ENCODE measurements at regions not wholly inside any gene's neighbourhood (a gene's known extent, or its start where the extent isn't known, plus 50 kb on each side); places are given as distances from the start of the nearest gene placed in this dataset.

DNA sequence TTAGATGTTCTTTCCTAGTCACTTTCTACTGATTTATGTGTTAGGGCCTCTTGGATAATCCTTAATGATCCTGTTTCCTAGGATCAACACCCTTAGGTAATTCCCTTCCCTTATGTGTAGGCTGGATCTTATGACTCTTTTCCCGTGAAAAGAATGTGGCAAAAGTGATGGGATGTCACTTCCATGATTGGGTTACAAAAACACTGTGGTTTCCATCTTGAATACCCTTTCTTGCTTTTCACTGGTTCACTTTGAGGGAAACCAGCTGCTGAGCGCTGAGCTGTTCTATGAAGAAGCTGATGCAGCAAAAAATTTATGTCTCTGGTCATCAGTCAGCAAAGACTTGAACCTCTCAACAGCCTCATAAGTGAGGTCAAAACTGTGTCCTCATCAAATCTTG, 609.4 kb downstream of the OLFM4 start:
- TF ChIP-seq EZH2phosphoT487 (IDR thresholded peaks at IDR 0.05; ENCODE audit: borderline replicate concordance, low read length): no peak
- no peak for TF ChIP-seq CTCF (IDR thresholded peaks at IDR 0.05; ENCODE audit: low read depth, low read length, poor library complexity, severe bottlenecking)
- Histone ChIP-seq H3K36me3 (ENCODE audit: control insufficient read depth, low read length) (no peaks in the 10 kb centered on the region), H3K79me2 (ENCODE audit: control insufficient read depth, low read length) (no peaks in the 10 kb centered on the region), H3K27me3 (ENCODE audit: control insufficient read depth, low read length) (no peaks in the 10 kb centered on the region), H3K4me3 (ENCODE audit: low read length) (no peak overlapping the region), H3K4me2 (ENCODE audit: low read length) (no peak overlapping the region), H4K20me1 (ENCODE audit: control insufficient read depth, insufficient read depth, low read depth, low read length) (no peaks in the 10 kb centered on the region), H3K4me1 (ENCODE audit: control insufficient read depth, low read length) (no peaks in the 10 kb centered on the region), H3K9me3 (ENCODE audit: control insufficient read depth, insufficient read depth, low read length) (no peaks in the 10 kb centered on the region), H3K27ac (ENCODE audit: low read depth, low read length) (no peak overlapping the region), H3F3A (ENCODE audit: control insufficient read depth, insufficient read depth) (no peaks in the 10 kb centered on the region), H3K9me2 (replicated peaks; ENCODE audit: control insufficient read depth, low read length) (no peaks in the 10 kb centered on the region)

DNA sequence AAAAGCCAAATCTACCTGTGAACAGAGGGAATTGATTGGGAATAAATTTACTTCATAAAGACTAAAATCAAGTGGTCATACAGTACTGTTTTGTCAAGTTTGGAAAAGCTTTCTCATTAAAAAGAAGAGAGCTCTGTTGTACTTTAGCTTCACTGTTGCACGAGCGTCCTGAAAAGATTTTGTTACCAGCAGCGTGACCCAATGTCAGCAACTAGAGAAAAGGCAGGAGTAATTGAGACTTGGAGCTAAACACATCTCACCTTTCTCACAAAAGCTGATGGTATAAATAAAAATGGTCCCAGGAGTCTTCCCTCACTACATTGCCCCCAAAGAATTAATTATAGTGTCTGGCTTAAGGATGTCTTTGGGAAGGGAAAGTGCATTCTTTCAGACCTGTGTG, 613.7 kb downstream of the OLFM4 start:
- H3K9me2 ChIP-seq (replicated peaks; ENCODE audit: control insufficient read depth, low read length): no peaks in the 10 kb centered on the region
- H3K4me2 ChIP-seq (ENCODE audit: low read length): no peak overlapping the region
- no peaks in the 10 kb centered on the region for H3K4me1 ChIP-seq (ENCODE audit: control insufficient read depth, low read length)
- TF ChIP-seq EZH2phosphoT487 (IDR thresholded peaks at IDR 0.05; ENCODE audit: borderline replicate concordance, low read length) (no peak), CTCF (IDR thresholded peaks at IDR 0.05; ENCODE audit: low read depth, low read length, poor library complexity, severe bottlenecking) (no peak)
- H3F3A ChIP-seq (ENCODE audit: control insufficient read depth, insufficient read depth): no peaks in the 10 kb centered on the region
- no peaks in the 10 kb centered on the region for H3K36me3 ChIP-seq (ENCODE audit: control insufficient read depth, low read length)
- H3K9me3 ChIP-seq (ENCODE audit: control insufficient read depth, insufficient read depth, low read length): no peaks in the 10 kb centered on the region
- no peak overlapping the region for H3K4me3 ChIP-seq (ENCODE audit: low read length)
- H4K20me1 ChIP-seq (ENCODE audit: control insufficient read depth, insufficient read depth, low read depth, low read length): no peaks in the 10 kb centered on the region
- H3K27ac ChIP-seq (ENCODE audit: low read depth, low read length): no peak overlapping the region
- no peaks in the 10 kb centered on the region for H3K27me3 ChIP-seq (ENCODE audit: control insufficient read depth, low read length)
- no peaks in the 10 kb centered on the region for H3K79me2 ChIP-seq (ENCODE audit: control insufficient read depth, low read length)

DNA sequence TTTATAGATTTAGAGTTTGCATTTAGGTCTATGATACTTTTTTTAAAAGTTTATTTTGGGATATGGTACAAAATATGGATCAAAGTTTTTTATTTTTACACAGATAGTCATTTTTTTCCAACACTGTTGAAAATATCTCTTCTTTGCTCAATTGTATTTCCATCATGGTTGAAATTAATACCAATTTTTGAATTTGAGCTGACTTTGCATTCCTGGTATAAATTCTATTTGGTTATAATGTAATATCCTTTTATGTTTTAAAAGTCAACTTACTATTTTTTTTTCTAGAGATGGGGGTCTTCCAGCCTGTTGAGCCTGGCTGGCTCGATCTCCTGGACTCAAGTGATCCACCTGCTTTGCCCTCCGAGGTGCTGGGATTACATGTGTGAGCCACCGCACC, 620.1 kb downstream of the OLFM4 start:
- H3K36me3 ChIP-seq (ENCODE audit: control insufficient read depth, low read length): no peaks in the 10 kb centered on the region
- no peak overlapping the region for H3K27ac ChIP-seq (ENCODE audit: low read depth, low read length)
- H3K4me1 ChIP-seq (ENCODE audit: control insufficient read depth, low read length): no peaks in the 10 kb centered on the region
- H3K79me2 ChIP-seq (ENCODE audit: control insufficient read depth, low read length): no peaks in the 10 kb centered on the region
- no peak overlapping the region for H3K4me3 ChIP-seq (ENCODE audit: low read length)
- H4K20me1 ChIP-seq (ENCODE audit: control insufficient read depth, insufficient read depth, low read depth, low read length): no peaks in the 10 kb centered on the region
- H3K9me3 ChIP-seq (ENCODE audit: control insufficient read depth, insufficient read depth, low read length): no peaks in the 10 kb centered on the region
- H3K9me2 ChIP-seq (replicated peaks; ENCODE audit: control insufficient read depth, low read length): no peaks in the 10 kb centered on the region
- no peaks in the 10 kb centered on the region for H3K27me3 ChIP-seq (ENCODE audit: control insufficient read depth, low read length)
- no peak overlapping the region for H3K4me2 ChIP-seq (ENCODE audit: low read length)
- no peak for TF ChIP-seq CTCF (IDR thresholded peaks at IDR 0.05; ENCODE audit: low read depth, low read length, poor library complexity, severe bottlenecking)
- TF ChIP-seq EZH2phosphoT487 (IDR thresholded peaks at IDR 0.05; ENCODE audit: borderline replicate concordance, low read length): no peak
- H3F3A ChIP-seq (ENCODE audit: control insufficient read depth, insufficient read depth): no peaks in the 10 kb centered on the region

GRCh38 chr13:53672005-53672404, 643.4 kb downstream of the OLFM4 start:
- no peaks in the 10 kb centered on the region for H3K9me3 ChIP-seq (ENCODE audit: control insufficient read depth, insufficient read depth, low read length)
- no peaks in the 10 kb centered on the region for H3K9me2 ChIP-seq (replicated peaks; ENCODE audit: control insufficient read depth, low read length)
- no peaks in the 10 kb centered on the region for H3K36me3 ChIP-seq (ENCODE audit: control insufficient read depth, low read length)
- H3K79me2 ChIP-seq (ENCODE audit: control insufficient read depth, low read length): no peaks in the 10 kb centered on the region
- no peaks in the 10 kb centered on the region for H3K4me1 ChIP-seq (ENCODE audit: control insufficient read depth, low read length)
- TF ChIP-seq CTCF (IDR thresholded peaks at IDR 0.05; ENCODE audit: low read depth, low read length, poor library complexity, severe bottlenecking) (no peak), EZH2phosphoT487 (IDR thresholded peaks at IDR 0.05; ENCODE audit: borderline replicate concordance, low read length) (no peak)
- H3K4me2 ChIP-seq (ENCODE audit: low read length): no peak overlapping the region
- no peak overlapping the region for H3K4me3 ChIP-seq (ENCODE audit: low read length)
- H4K20me1 ChIP-seq (ENCODE audit: control insufficient read depth, insufficient read depth, low read depth, low read length): no peaks in the 10 kb centered on the region
- H3K27me3 ChIP-seq (ENCODE audit: control insufficient read depth, low read length): no peaks in the 10 kb centered on the region
- H3K27ac ChIP-seq (ENCODE audit: low read depth, low read length): no peak overlapping the region
- H3F3A ChIP-seq (ENCODE audit: control insufficient read depth, insufficient read depth): no peaks in the 10 kb centered on the region
